ENCODE measurements at regions not wholly inside any gene's neighbourhood (a gene's known extent, or its start where the extent isn't known, plus 50 kb on each side); places are given as distances from the start of the nearest gene placed in this dataset.
A peak's percentile ranks its signal among the peaks of the same experiment; 100 is the strongest.

DNA sequence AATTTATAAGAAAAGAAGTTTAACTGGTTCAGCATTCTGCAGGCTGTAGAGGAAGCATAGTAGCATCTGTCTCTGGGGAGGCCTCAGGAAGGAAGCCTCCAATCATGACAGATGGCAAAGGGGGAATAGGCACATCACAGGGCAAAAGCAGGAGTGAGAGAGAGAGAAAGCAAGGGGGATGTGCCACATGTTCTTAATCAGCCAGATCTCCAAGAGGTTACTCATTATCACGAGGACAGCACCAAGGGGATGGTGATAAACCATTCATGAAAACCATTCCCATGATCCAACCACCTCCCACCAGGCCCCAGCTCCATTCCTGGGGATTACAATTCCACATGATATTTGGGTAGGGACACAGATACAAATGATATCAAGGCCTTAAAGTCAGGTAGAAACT is 217.5 kb upstream of the TCF21 start:
- Histone ChIP-seq H3K14ac (ENCODE audit: insufficient read length) (no peak overlapping the region), H3K4me3 (ENCODE audit: extremely low read depth in 1 of 4, insufficient read depth in 2 of 4, low read depth in 3 of 4, low read length in 4 of 4) (no peak overlapping the region), H3K79me1 (ENCODE audit: low read depth, low read length) (no peaks in the 10 kb centered on the region), H2AK5ac (ENCODE audit: low read depth, low read length) (no peak overlapping the region), H3K18ac (ENCODE audit: extremely low read depth, low read length) (no peak overlapping the region), H3K79me2 (ENCODE audit: control insufficient read depth in 1 of 2, insufficient read depth in 2 of 2, low read length in 2 of 2) (no peaks in the 10 kb centered on the region), H3K9me3 (ENCODE audit: insufficient read depth in 2 of 2, low read depth in 1 of 2, low read length in 1 of 2) (no peaks in the 10 kb centered on the region; a peak in 1 of 4 replicates), H4K20me1 (replicated peaks in 1 of 2; ENCODE audit: control insufficient read depth in 1 of 2, insufficient read depth in 2 of 2, low read length in 2 of 2) (no peaks in the 10 kb centered on the region), H3K4me1 (replicated peaks in 1 of 4; ENCODE audit: control insufficient read depth in 3 of 4, insufficient read depth in 4 of 4, low read length in 3 of 4) (peaks cover 0 to 6% (median 0%) of the 10 kb centered on the region in 4 experiments; a peak in 2 of 7 replicates), H3K9ac (replicated peaks in 1 of 4; ENCODE audit: extremely low read depth in 1 of 4, low read depth in 3 of 4, low read length in 3 of 4) (no peak overlapping the region), H3K23me2 (ENCODE audit: low read depth, low read length) (no peaks in the 10 kb centered on the region), H3K56ac (replicated peaks; ENCODE audit: insufficient read length, low read depth, low read length) (no peak overlapping the region), H4K8ac (ENCODE audit: extremely low read depth, insufficient read depth, low read length) (no peak overlapping the region), H2BK120ac (replicated peaks; ENCODE audit: low read depth, low read length) (no peak overlapping the region), H2BK20ac (ENCODE audit: low read length) (no peak overlapping the region), H3K27me3 (replicated peaks in 1 of 4; ENCODE audit: control insufficient read depth in 3 of 4, extremely low read depth in 1 of 4, insufficient read depth in 3 of 4, low read length in 3 of 4) (no peaks in the 10 kb centered on the region), H4K5ac (ENCODE audit: insufficient read length, low read depth, low read length) (no peak overlapping the region), H2BK12ac (ENCODE audit: low read depth, low read length) (no peak overlapping the region), H2BK5ac (ENCODE audit: low read depth, low read length) (0 out of 2 replicates have a peak overlapping the region, but pooled peaks have one; percentile 54), H2BK15ac (ENCODE audit: low read length) (no peak overlapping the region), H2AFZ (ENCODE audit: low read length) (no peak overlapping the region), H3K36me3 (ENCODE audit: control insufficient read depth in 2 of 4, insufficient read depth in 4 of 4, low read length in 3 of 4) (no peaks in the 10 kb centered on the region), H3K23ac (ENCODE audit: insufficient read length) (no peak overlapping the region), H3K4ac (replicated peaks; ENCODE audit: insufficient read length, low read depth, low read length) (no peak overlapping the region), H4K91ac (replicated peaks; ENCODE audit: insufficient read length, low read length) (no peak overlapping the region), H3K27ac (ENCODE audit: low read depth, low read length) (no peak overlapping the region), H3K4me2 (ENCODE audit: insufficient read depth in 1 of 2, low read depth in 2 of 2, low read length in 2 of 2) (no peak overlapping the region)
- TF ChIP-seq SUZ12 (IDR thresholded peaks at IDR 0.05; ENCODE audit: low read length) (no peak), EZH2 (IDR thresholded peaks at IDR 0.05; ENCODE audit: low read depth, low read length, severe bottlenecking) (no peak), GTF2F1 (IDR thresholded peaks at IDR 0.05; ENCODE audit: borderline replicate concordance, low read depth, low read length) (no peak), RFX5 (IDR thresholded peaks at IDR 0.05; ENCODE audit: borderline replicate concordance, low read depth, low read length) (no peak), NANOG (IDR thresholded peaks at IDR 0.05; ENCODE audit: insufficient read depth, low read depth, low read length, poor library complexity, severe bottlenecking) (no peak)
- TF ChIP-seq, protein P1, sequence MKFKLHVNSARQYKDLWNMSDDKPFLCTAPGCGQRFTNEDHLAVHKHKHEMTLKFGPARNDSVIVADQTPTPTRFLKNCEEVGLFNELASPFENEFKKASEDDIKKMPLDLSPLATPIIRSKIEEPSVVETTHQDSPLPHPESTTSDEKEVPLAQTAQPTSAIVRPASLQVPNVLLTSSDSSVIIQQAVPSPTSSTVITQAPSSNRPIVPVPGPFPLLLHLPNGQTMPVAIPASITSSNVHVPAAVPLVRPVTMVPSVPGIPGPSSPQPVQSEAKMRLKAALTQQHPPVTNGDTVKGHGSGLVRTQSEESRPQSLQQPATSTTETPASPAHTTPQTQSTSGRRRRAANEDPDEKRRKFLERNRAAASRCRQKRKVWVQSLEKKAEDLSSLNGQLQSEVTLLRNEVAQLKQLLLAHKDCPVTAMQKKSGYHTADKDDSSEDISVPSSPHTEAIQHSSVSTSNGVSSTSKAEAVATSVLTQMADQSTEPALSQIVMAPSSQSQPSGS (IDR thresholded peaks at IDR 0.05; ENCODE audit: low read length), result no peak
- TF ChIP-seq, protein P2, sequence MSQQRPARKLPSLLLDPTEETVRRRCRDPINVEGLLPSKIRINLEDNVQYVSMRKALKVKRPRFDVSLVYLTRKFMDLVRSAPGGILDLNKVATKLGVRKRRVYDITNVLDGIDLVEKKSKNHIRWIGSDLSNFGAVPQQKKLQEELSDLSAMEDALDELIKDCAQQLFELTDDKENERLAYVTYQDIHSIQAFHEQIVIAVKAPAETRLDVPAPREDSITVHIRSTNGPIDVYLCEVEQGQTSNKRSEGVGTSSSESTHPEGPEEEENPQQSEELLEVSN (IDR thresholded peaks at IDR 0.05), result no peak
- 92% methylated on average over 1 of the region's 1 CpG; no CpG with 5 or more reads in 1 of the 2 experiments for WGBS, 2 experiments (ENCODE audit: extremely low coverage in 1 of 2, insufficient coverage in 1 of 2, insufficient read length in 1 of 2, insufficient replicate concordance in 2 of 2, low coverage in 1 of 2, low lambda C conversion rate in 2 of 2, missing lambda C conversion rate in 1 of 2)
- ChIA-PET CTCF (ENCODE audit: partially characterized antibody) (interaction anchor here (0.7 kb wide), 1 partner anchor 146 kb away, joined by 3 read pairs; no protein-coding TSS in a partner anchor), POLR2A (ENCODE audit: partially characterized antibody) (no interaction called here)
- FAIRE-seq (no peak), DNase-seq (ENCODE audit: low read depth in 1 of 2, low spot score in 2 of 2) (no peak)

All from H1 (cell line).